SU-DHL-6 (cell line): ENCODE measurements at regions not wholly inside any gene's neighbourhood (a gene's known extent, or its start where the extent isn't known, plus 50 kb on each side); places are given as distances from the start of the nearest gene placed in this dataset.

Experiments
- CTCF ChIP-seq: fragments of 200-600 bp; sonication (generic); IDR thresholded peaks from one replicate; pipeline ENCODE4 v1.5.1; 2017; ENCODE audit warnings: antibody characterized with exemption, mild to moderate bottlenecking, low read length, moderate library complexity; ENCODE audit not compliant: insufficient read depth, poor library complexity, severe bottlenecking
- EZH2phosphoT487 ChIP-seq: fragments of 200-600 bp; sonication (generic), shearing (Covaris generic); conservative IDR thresholded peaks from 2 replicates; pipeline ENCODE4 v1.6.1; 2018; ENCODE audit warnings: mild to moderate bottlenecking, antibody characterized with exemption, low read length, moderate library complexity, mixed read lengths

DNA sequence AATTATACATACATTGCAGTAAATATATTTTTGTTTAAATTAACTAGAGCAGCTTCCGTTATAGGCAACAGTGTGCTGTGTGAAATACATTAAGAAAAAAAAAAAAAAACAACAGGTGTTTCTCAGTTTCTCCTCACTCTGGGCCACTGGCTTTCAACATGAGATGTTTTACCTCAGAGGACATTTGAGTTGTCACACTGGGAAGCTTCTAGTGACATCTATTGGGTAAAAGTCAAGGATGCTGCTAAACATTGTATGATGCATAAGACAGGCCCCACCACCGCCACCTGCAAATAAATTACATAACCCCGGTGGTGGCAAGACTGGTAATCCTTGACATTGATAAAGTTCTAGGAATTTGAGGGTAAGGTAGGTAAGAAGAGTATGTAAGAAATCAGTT is 1512.2 kb downstream of the C4orf33 start:
- TF ChIP-seq CTCF (no peak), EZH2phosphoT487 (no peak)
